ENCODE measurements at regions not wholly inside any gene's neighbourhood (a gene's known extent, or its start where the extent isn't known, plus 50 kb on each side); places are given as distances from the start of the nearest gene placed in this dataset.
A peak's percentile ranks its signal among the peaks of the same experiment; 100 is the strongest.

DNA sequence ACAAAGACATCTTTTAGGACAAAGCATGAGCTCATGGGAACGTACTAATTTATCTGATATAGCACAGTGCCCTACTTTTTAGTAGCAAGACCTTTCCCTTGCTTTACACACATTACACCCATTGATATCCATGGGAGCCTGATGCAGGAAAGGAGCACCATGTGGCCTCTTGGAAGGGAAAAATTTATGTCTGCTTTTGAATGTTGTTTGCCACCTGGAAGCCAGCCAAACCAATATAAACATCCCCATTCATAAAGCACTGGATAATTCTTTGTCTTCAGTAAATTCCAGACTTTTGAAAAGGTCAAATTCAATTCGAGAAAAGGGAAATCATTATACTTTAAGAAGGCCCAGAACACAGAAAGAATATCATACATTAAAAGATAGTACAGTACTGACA, 152.3 kb upstream of the BEND6 start:
- FAIRE-seq: no peak

DNA sequence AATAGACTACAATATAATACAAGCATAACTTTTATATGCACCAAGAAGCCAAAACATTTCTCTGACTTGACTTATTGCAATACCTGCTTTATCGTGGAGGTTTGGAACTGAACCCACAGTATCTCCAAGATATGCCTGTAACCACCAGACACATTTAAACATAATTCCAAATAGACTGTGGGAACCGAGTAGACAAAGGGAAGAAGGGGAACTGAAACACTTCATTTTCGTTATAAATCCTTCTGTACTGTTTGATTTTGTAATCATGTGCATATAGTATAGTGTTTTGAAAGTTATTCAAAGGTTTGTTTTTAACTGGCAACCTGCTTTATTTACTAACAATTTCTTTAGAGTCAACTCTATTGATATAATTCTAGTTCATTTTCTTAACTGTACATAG, 154.9 kb upstream of the BEND6 start:
- no peak overlapping the region for H3K9ac ChIP-seq (ENCODE audit: low read length in 3 of 3)
- no peaks in the 10 kb centered on the region for H3K27me3 ChIP-seq (ENCODE audit: control insufficient read depth, insufficient read depth, low read length)
- no peak for DNase-seq
- H3K9me3 ChIP-seq (ENCODE audit: control insufficient read depth in 2 of 3, insufficient read depth in 1 of 3, low read length in 3 of 3): no peaks in the 10 kb centered on the region
- intact Hi-C loops (cut with DNase I): no loop called here
- no peak for FAIRE-seq
- peaks cover 0 to 4% (median 0%) of the 10 kb centered on the region in 3 donors for H3K4me1 ChIP-seq (ENCODE audit: control insufficient read depth in 2 of 3, insufficient read depth in 2 of 3, low read depth in 1 of 3, low read length in 3 of 3)
- H3K27ac ChIP-seq (ENCODE audit: low read depth in 2 of 2, low read length in 2 of 2): no peak overlapping the region
- H3K36me3 ChIP-seq (ENCODE audit: control insufficient read depth in 2 of 3, insufficient read depth in 3 of 3, low read length in 3 of 3): no peaks in the 10 kb centered on the region
- H3K4me3 ChIP-seq (ENCODE audit: low read length in 3 of 3): no peak overlapping the region
- no peak for TF ChIP-seq CTCF (IDR thresholded peaks at IDR 0.05; ENCODE audit: borderline replicate concordance, extremely low read depth, insufficient read depth)

More for the DNA sequence above, 152.3 kb upstream of the BEND6 start:
- no peak for TF ChIP-seq CTCF (IDR thresholded peaks at IDR 0.05; ENCODE audit: borderline replicate concordance, extremely low read depth, insufficient read depth)
- Histone ChIP-seq H3K27me3 (ENCODE audit: control insufficient read depth, insufficient read depth, low read length) (no peaks in the 10 kb centered on the region), H3K9me3 (ENCODE audit: control insufficient read depth in 2 of 3, insufficient read depth in 1 of 3, low read length in 3 of 3) (no peaks in the 10 kb centered on the region), H3K9ac (ENCODE audit: low read length in 3 of 3) (no peak overlapping the region), H3K36me3 (ENCODE audit: control insufficient read depth in 2 of 3, insufficient read depth in 3 of 3, low read length in 3 of 3) (no peaks in the 10 kb centered on the region), H3K27ac (ENCODE audit: low read depth in 2 of 2, low read length in 2 of 2) (no peak overlapping the region), H3K4me3 (ENCODE audit: low read length in 3 of 3) (no peak overlapping the region), H3K4me1 (ENCODE audit: control insufficient read depth in 2 of 3, insufficient read depth in 2 of 3, low read depth in 1 of 3, low read length in 3 of 3) (no peaks in the 10 kb centered on the region)
- intact Hi-C loops (cut with DNase I): no loop called here
- DNase-seq: peak in 1 of 5 donors; percentile 7

GRCh38 chr6:56798163-56798562, 155.5 kb upstream of the DST start:
- intact Hi-C loops (cut with DNase I): no loop called here
- TF ChIP-seq CTCF (IDR thresholded peaks at IDR 0.05; ENCODE audit: borderline replicate concordance, extremely low read depth, insufficient read depth): no peak
- H3K27me3 ChIP-seq (ENCODE audit: control insufficient read depth, insufficient read depth, low read length): no peaks in the 10 kb centered on the region
- DNase-seq (no peak), FAIRE-seq (no peak)
- no peak overlapping the region for H3K9ac ChIP-seq (ENCODE audit: low read length in 3 of 3)
- H3K9me3 ChIP-seq (ENCODE audit: control insufficient read depth in 2 of 3, insufficient read depth in 1 of 3, low read length in 3 of 3): no peaks in the 10 kb centered on the region
- no peaks in the 10 kb centered on the region for H3K36me3 ChIP-seq (ENCODE audit: control insufficient read depth in 2 of 3, insufficient read depth in 3 of 3, low read length in 3 of 3)
- H3K4me1 ChIP-seq (ENCODE audit: control insufficient read depth in 2 of 3, insufficient read depth in 2 of 3, low read depth in 1 of 3, low read length in 3 of 3): peaks cover 0 to 4% (median 0%) of the 10 kb centered on the region in 3 donors
- H3K27ac ChIP-seq (ENCODE audit: low read depth in 2 of 2, low read length in 2 of 2): no peak overlapping the region
- H3K4me3 ChIP-seq (ENCODE audit: low read length in 3 of 3): no peak overlapping the region

GRCh38 chr6:56796196-56796532, 153.5 kb upstream of the DST start:
- intact Hi-C loops (cut with DNase I): no loop called here
- Histone ChIP-seq H3K27ac (ENCODE audit: low read depth in 2 of 2, low read length in 2 of 2) (no peak overlapping the region), H3K9me3 (ENCODE audit: control insufficient read depth in 2 of 3, insufficient read depth in 1 of 3, low read length in 3 of 3) (no peaks in the 10 kb centered on the region), H3K4me1 (ENCODE audit: control insufficient read depth in 2 of 3, insufficient read depth in 2 of 3, low read depth in 1 of 3, low read length in 3 of 3) (peaks cover 0 to 4% (median 0%) of the 10 kb centered on the region in 3 donors), H3K4me3 (ENCODE audit: low read length in 3 of 3) (peak overlapping the region in 1 of 3 donors; percentile 36), H3K27me3 (ENCODE audit: control insufficient read depth, insufficient read depth, low read length) (no peaks in the 10 kb centered on the region), H3K9ac (ENCODE audit: low read length in 3 of 3) (no peak overlapping the region), H3K36me3 (ENCODE audit: control insufficient read depth in 2 of 3, insufficient read depth in 3 of 3, low read length in 3 of 3) (no peaks in the 10 kb centered on the region)
- no peak for FAIRE-seq
- no peak for DNase-seq
- no peak for TF ChIP-seq CTCF (IDR thresholded peaks at IDR 0.05; ENCODE audit: borderline replicate concordance, extremely low read depth, insufficient read depth)

All from kidney (tissue), 13 donors.